Vagina (tissue), 2 donors: ENCODE measurements at regions not wholly inside any gene's neighbourhood (a gene's known extent, or its start where the extent isn't known, plus 50 kb on each side); places are given as distances from the start of the nearest gene placed in this dataset.
"Not testable (repeated sequence)": the region's sequence is repeated elsewhere in the genome, so short reads cannot be mapped to it uniquely, and the experiment has no call there.

ENCODE experiments used
- DNase-seq, 2 donors: peaks; one replicate each; pipeline ENCODE4 v3.0.0-alpha.2; 2017; ENCODE audit errors: extremely low spot score in 2 of 2
- H3K27ac ChIP-seq: fragments of 200-600 bp; sonication (generic); one replicate; pipeline ENCODE4 v1.5.1; 2019
- H3K27me3 ChIP-seq: fragments of 200-600 bp; sonication (generic); one replicate; pipeline ENCODE4 v1.5.1; 2019
- H3K36me3 ChIP-seq, 2 donors: fragments of 200-600 bp; sonication (generic); one replicate each; pipeline ENCODE4 v1.5.1; 2017 to 2019
- H3K4me1 ChIP-seq: fragments of 200-600 bp; sonication (generic); one replicate; pipeline ENCODE4 v1.5.1; 2019
- H3K4me3 ChIP-seq, 2 donors: fragments of 200-600 bp; sonication (generic); 1 replicate in 1 of 2; 2 replicates in 1 of 2; pipeline ENCODE4 v1.5.1; 2016 to 2019
- H3K9me3 ChIP-seq: fragments of 200-600 bp; sonication (generic); one replicate; pipeline ENCODE4 v1.5.1; 2019
- CTCF ChIP-seq, 3 experiments: fragments of 450-650 bp in 2 of 3; fragments of 200-600 bp in 1 of 3; sonication (generic) in 1 of 3; IDR thresholded peaks; one replicate each; pipeline ENCODE4 v1.5.1; 2017 to 2019; ENCODE audit warnings: antibody characterized with exemption in 3 of 3, mild to moderate bottlenecking in 2 of 3, moderate library complexity in 2 of 3
- POLR2A ChIP-seq, 2 donors: fragments of 450-650 bp; IDR thresholded peaks; one replicate each; pipeline ENCODE4 v1.6.1; 2017; ENCODE audit warnings: antibody characterized with exemption in 2 of 2, mild to moderate bottlenecking in 2 of 2, moderate library complexity in 2 of 2
- POLR2AphosphoS5 ChIP-seq, 2 donors: sonication (generic); formaldehyde crosslinking; IDR thresholded peaks; one replicate each; pipeline ENCODE4 v1.9.0; 2017; ENCODE audit warnings: antibody characterized with exemption in 2 of 2, mild to moderate bottlenecking in 2 of 2, low read depth in 1 of 2; ENCODE audit not compliant: insufficient read depth in 1 of 2
- intact Hi-C: fragments of 100-400 bp; cut with DNase I; formaldehyde crosslinking; loops from one replicate; pipeline ENCODE4 v1.15.1; 2023

GRCh38 chr6:84975316-84975715 lies 210.9 kb upstream of the TBX18 start:
- TF ChIP-seq POLR2A (IDR thresholded peaks at IDR 0.05) (no peak), POLR2AphosphoS5 (IDR thresholded peaks at IDR 0.05; ENCODE audit: insufficient read depth in 1 of 2, low read depth in 1 of 2) (no peak), CTCF (IDR thresholded peaks at IDR 0.05) (no peak)
- H3K27ac ChIP-seq, result no peak overlapping the region
- no peak for DNase-seq
- no peaks in the 10 kb centered on the region for H3K36me3 ChIP-seq
- H3K9me3 ChIP-seq, result no peaks in the 10 kb centered on the region
- H3K4me1 ChIP-seq, result no peaks in the 10 kb centered on the region
- H3K4me3 ChIP-seq, result no peak overlapping the region
- intact Hi-C loops, result loop anchor here (10.0 kb wide), 1 partner anchor 1891 kb away; no protein-coding TSS in a partner anchor
- H3K27me3 ChIP-seq, result no peaks in the 10 kb centered on the region

GRCh38 chr6:84973606-84974005 lies 209.2 kb upstream of the TBX18 start:
- TF ChIP-seq POLR2AphosphoS5 (IDR thresholded peaks at IDR 0.05; ENCODE audit: insufficient read depth in 1 of 2, low read depth in 1 of 2), result no peak
- DNase-seq, result no peak
- Histone ChIP-seq H3K36me3 (no peaks in the 10 kb centered on the region), H3K4me1 (no peaks in the 10 kb centered on the region), H3K27ac (no peak overlapping the region), H3K4me3 (no peak overlapping the region), H3K9me3 (no peaks in the 10 kb centered on the region), H3K27me3 (no peaks in the 10 kb centered on the region)
- intact Hi-C loops, result loop anchor here (10.0 kb wide), 1 partner anchor 1889 kb away; no protein-coding TSS in a partner anchor

- H3K36me3 ChIP-seq, result no peaks in the 10 kb centered on the region
- no peaks in the 10 kb centered on the region for H3K4me1 ChIP-seq
- no peaks in the 10 kb centered on the region for H3K27me3 ChIP-seq
- H3K4me3 ChIP-seq, result no peak overlapping the region
- no peak for DNase-seq
- TF ChIP-seq POLR2A (IDR thresholded peaks at IDR 0.05), result no peak
- H3K9me3 ChIP-seq, result no peaks in the 10 kb centered on the region
- intact Hi-C loops, result no loop called here
- no peak overlapping the region for H3K27ac ChIP-seq
These were observed 203.6 kb upstream of the TBX18 start for GRCh38 chr6:84967965-84968364.

GRCh38 chr6:84967389-84967788 lies 203.0 kb upstream of the TBX18 start:
- TF ChIP-seq POLR2AphosphoS5 (IDR thresholded peaks at IDR 0.05; ENCODE audit: insufficient read depth in 1 of 2, low read depth in 1 of 2), result no peak
- TF ChIP-seq POLR2A (IDR thresholded peaks at IDR 0.05), result no peak
- TF ChIP-seq CTCF (IDR thresholded peaks at IDR 0.05), result no peak
- Histone ChIP-seq H3K4me1 (no peaks in the 10 kb centered on the region), H3K36me3 (no peaks in the 10 kb centered on the region), H3K27me3 (no peaks in the 10 kb centered on the region), H3K27ac (no peak overlapping the region), H3K4me3 (no peak overlapping the region), H3K9me3 (no peaks in the 10 kb centered on the region)
- intact Hi-C loops, result no loop called here
- no peak for DNase-seq

GRCh38 chr6:84953111-84953755 lies 188.8 kb upstream of the TBX18 start:
- Histone ChIP-seq H3K9me3 (no peaks in the 10 kb centered on the region), H3K27ac (no peak overlapping the region), H3K27me3 (no peaks in the 10 kb centered on the region), H3K4me3 (no peak overlapping the region), H3K4me1 (no peaks in the 10 kb centered on the region), H3K36me3 (no peaks in the 10 kb centered on the region)
- no peak for TF ChIP-seq POLR2AphosphoS5 (IDR thresholded peaks at IDR 0.05; ENCODE audit: insufficient read depth in 1 of 2, low read depth in 1 of 2)
- TF ChIP-seq CTCF (IDR thresholded peaks at IDR 0.05), result no peak
- TF ChIP-seq POLR2A (IDR thresholded peaks at IDR 0.05), result no peak
- intact Hi-C loops, result no loop called here
- DNase-seq, result no peak

- H3K4me3 ChIP-seq, H3K36me3 ChIP-seq, H3K9me3 ChIP-seq, H3K4me1 ChIP-seq, H3K27me3 ChIP-seq, H3K27ac ChIP-seq, DNase-seq, intact Hi-C loops: not testable (repeated sequence)
These were observed 180.5 kb upstream of the TBX18 start for GRCh38 chr6:84944926-84945325.
